HCT116 (cell line): ENCODE measurements at regions not wholly inside any gene's neighbourhood (a gene's known extent, or its start where the extent isn't known, plus 50 kb on each side); places are given as distances from the start of the nearest gene placed in this dataset.

Experiments used
- ATAC-seq: fragments of 200-7000 bp; cut with Tn5 transposase; 2 replicates; pipeline ENCODE4 v1.9.1; 2020; ENCODE audit warnings: mild to moderate bottlenecking, moderate library complexity
- BruUV-seq: library from RNA; stranded (reverse); fragments of 400-500 nt; replicated peaks from 2 replicates; lab custom pipeline; 2021; lab: Mats Ljungman, UMichigan
- CTCF ChIA-PET: fragments of 300-600 bp; sonication (Branson Sonifier 250); formaldehyde crosslinking; loops from one replicate; lab custom pipeline; 2021; ENCODE audit warnings: antibody characterized with exemption; lab: Charles Lee
- POLR2A ChIA-PET: fragments of 300-600, 350-600 bp; sonication (Branson Sonifier 250); formaldehyde crosslinking; loops from one replicate; lab custom pipeline; 2021; ENCODE audit warnings: antibody characterized with exemption; lab: Charles Lee
- RAD21 ChIA-PET, 2 experiments: fragments of 300-600 bp; sonication (Branson Sonifier 250); formaldehyde crosslinking; loops; one replicate each; lab custom pipeline; 2023; ENCODE audit warnings: low total read pairs in 2 of 2; ENCODE audit not compliant: uncharacterized antibody in 2 of 2, unreplicated experiment in 2 of 2, low non-redundant PET in 1 of 2; lab: Charles Lee
- DNase-seq: peaks from one replicate; pipeline ENCODE4 v3.0.0-alpha.2; 2010; ENCODE audit warnings: low read depth, low spot score
- H2AFZ ChIP-seq: fragments of 200-600 bp; shearing (Covaris generic), sonication (generic); 2 replicates; pipeline ENCODE4 v1.6.1; 2017; ENCODE audit warnings: low read depth, mixed run types, mixed read lengths, antibody characterized with exemption, low read length; ENCODE audit not compliant: poor library complexity, severe bottlenecking
- H3K27ac ChIP-seq: 2 replicates; pipeline ENCODE4 v1.5.1; 2012; ENCODE audit warnings: low read depth, low read length
- H3K27me3 ChIP-seq: fragments of 200-600 bp; sonication (generic); 2 replicates; pipeline ENCODE4 v1.6.1; 2016; ENCODE audit warnings: mixed run types, low read length, mixed read lengths; ENCODE audit not compliant: insufficient read depth
- H3K36me3 ChIP-seq, 2 experiments: fragments of 200-500 bp in 1 of 2; fragments of 200-600 bp in 1 of 2; sonication (Bioruptor generic) in 1 of 2; sonication (generic) in 1 of 2; 2 replicates each; pipeline versions ENCODE4 v1.5.1 to v1.6.1; 2014 to 2016; ENCODE audit warnings: low read length in 2 of 2, inconsistent platforms in 1 of 2, mixed read lengths in 1 of 2, mixed run types in 1 of 2; ENCODE audit not compliant: insufficient read depth in 2 of 2, control insufficient read depth in 1 of 2
- H3K4me1 ChIP-seq, 2 experiments: fragments of 200-600 bp in 1 of 2; sonication (generic) in 1 of 2; 2 replicates each; pipeline versions ENCODE4 v1.5.1 to v1.6.1; 2012 to 2017; ENCODE audit warnings: low read length in 2 of 2, inconsistent platforms in 1 of 2, mild to moderate bottlenecking in 1 of 2, mixed read lengths in 1 of 2, mixed run types in 1 of 2, moderate library complexity in 1 of 2; ENCODE audit not compliant: insufficient read depth in 2 of 2, control insufficient read depth in 1 of 2
- H3K4me2 ChIP-seq: fragments of 200-600 bp; sonication (generic); 2 replicates; pipeline ENCODE4 v1.6.1; 2017; ENCODE audit warnings: mixed run types, low read length, mixed read lengths
- H3K4me3 ChIP-seq, 2 experiments: fragments of 200-600 bp in 1 of 2; sonication (generic) in 1 of 2; replicated peaks in 1 of 2; 2 replicates each; pipeline ENCODE4 v1.5.1; 2011 to 2016; ENCODE audit warnings: low read length in 2 of 2, control low read depth in 1 of 2, low read depth in 1 of 2, mild to moderate bottlenecking in 1 of 2, mixed read lengths in 1 of 2, mixed run types in 1 of 2
- H3K79me2 ChIP-seq: fragments of 200-600 bp; sonication (generic); 2 replicates; pipeline ENCODE4 v1.6.1; 2017; ENCODE audit warnings: mild to moderate bottlenecking, mixed run types, low read length, moderate library complexity, mixed read lengths; ENCODE audit not compliant: insufficient read depth
- H3K9ac ChIP-seq: fragments of 200-600 bp; sonication (generic); 2 replicates; pipeline ENCODE4 v1.6.1; 2016; ENCODE audit warnings: low read length, mixed read lengths
- H3K9me2 ChIP-seq: fragments of 200-600 bp; sonication (generic), shearing (Covaris generic); 2 replicates; pipeline ENCODE4 v1.6.1; 2017; ENCODE audit warnings: mixed run types, mild to moderate bottlenecking, moderate library complexity; ENCODE audit not compliant: insufficient read depth
- H3K9me3 ChIP-seq, 2 experiments: fragments of 200-500 bp in 1 of 2; fragments of 200-600 bp in 1 of 2; sonication (Bioruptor generic) in 1 of 2; sonication (generic) in 1 of 2; 2 replicates each; pipeline ENCODE4 v1.6.1; 2014 to 2017; ENCODE audit warnings: low read length in 2 of 2, mixed read lengths in 2 of 2, inconsistent platforms in 1 of 2, low read depth in 1 of 2, mild to moderate bottlenecking in 1 of 2, mixed run types in 1 of 2, moderate library complexity in 1 of 2; ENCODE audit not compliant: control insufficient read depth in 1 of 2, insufficient read depth in 1 of 2
- H4K20me1 ChIP-seq: fragments of 200-600 bp; sonication (generic), shearing (Covaris generic); 2 replicates; pipeline ENCODE4 v1.6.1; 2017; ENCODE audit warnings: mixed run types, mild to moderate bottlenecking, moderate library complexity; ENCODE audit not compliant: insufficient read depth
- EGR1 ChIP-seq: IDR thresholded peaks from 2 replicates; pipeline ENCODE4 v1.6.1; 2012; ENCODE audit warnings: low read depth
- ELF1 ChIP-seq: IDR thresholded peaks from 2 replicates; pipeline ENCODE4 v1.6.1; 2012; ENCODE audit warnings: low read depth, borderline replicate concordance
- EZH2phosphoT487 ChIP-seq: fragments of 200-600 bp; IDR thresholded peaks from 2 replicates; pipeline ENCODE4 v1.6.1; 2018; ENCODE audit warnings: antibody characterized with exemption, borderline replicate concordance
- JUND ChIP-seq: IDR thresholded peaks from 2 replicates; pipeline ENCODE4 v1.6.1; 2012
- POLR2AphosphoS5 ChIP-seq: IDR thresholded peaks from 2 replicates; pipeline ENCODE4 v1.6.1; 2011; ENCODE audit warnings: mild to moderate bottlenecking, low read depth, low read length, moderate library complexity
- RAD21 ChIP-seq: IDR thresholded peaks from 2 replicates; pipeline ENCODE4 v1.6.1; 2012; ENCODE audit warnings: low read depth, mild to moderate bottlenecking
- SIN3A ChIP-seq: IDR thresholded peaks from 2 replicates; pipeline ENCODE4 v1.6.1; 2012; ENCODE audit warnings: low read depth
- TCF7L2 ChIP-seq: IDR thresholded peaks from 2 replicates; pipeline ENCODE4 v1.7.0; 2011; ENCODE audit warnings: borderline replicate concordance, inconsistent platforms; ENCODE audit not compliant: insufficient read depth, insufficient read length; ENCODE audit errors: extremely low read depth
- YY1 ChIP-seq: IDR thresholded peaks from 2 replicates; pipeline ENCODE4 v1.6.1; 2011; ENCODE audit warnings: low read length, low read depth, moderate library complexity, mild to moderate bottlenecking; ENCODE audit not compliant: insufficient replicate concordance; ENCODE audit errors: extremely low read depth
- ZFX ChIP-seq: fragments of 450-650 bp; IDR thresholded peaks from 2 replicates; pipeline ENCODE4 v1.6.1; 2017
- intact Hi-C: fragments of 100-400 bp; cut with micrococcal nuclease; formaldehyde crosslinking; loops from 2 replicates; pipeline ENCODE4 v1.10.0; 2022
- TF ChIP-seq, protein P1 (sequence below): IDR thresholded peaks from 2 replicates; pipeline ENCODE4 v1.6.1; 2012; ENCODE audit warnings: low read depth

GRCh38 chr2:118473846-118474540 is 373.5 kb downstream of the EN1 start:
- ATAC-seq, result no peak
- H3K9me3 ChIP-seq, result no peaks in the 10 kb centered on the region
- no peak overlapping the region for H2AFZ ChIP-seq
- TF ChIP-seq EGR1 (no peak), RAD21 (no peak), POLR2AphosphoS5 (no peak), ELF1 (no peak)
- RAD21 ChIA-PET, result no interaction called here
- no peaks in the 10 kb centered on the region for H3K9me2 ChIP-seq
- no peak overlapping the region for H3K9ac ChIP-seq
- CTCF ChIA-PET, result no interaction called here
- no TSS peak for BruUV-seq
- no peaks in the 10 kb centered on the region for H3K36me3 ChIP-seq
- H3K4me1 ChIP-seq, result no peaks in the 10 kb centered on the region
- H3K4me2 ChIP-seq, result no peak overlapping the region
- POLR2A ChIA-PET, result no interaction called here
- DNase-seq, result no peak
- H3K27ac ChIP-seq, result no peak overlapping the region
- intact Hi-C loops, result no loop called here
- peaks cover 4% of the 10 kb centered on the region; the same call in 1 of the 2 replicates for H3K27me3 ChIP-seq
- no peaks in the 10 kb centered on the region for H4K20me1 ChIP-seq
- H3K79me2 ChIP-seq, result no peaks in the 10 kb centered on the region
- no peak overlapping the region for H3K4me3 ChIP-seq

DNA sequence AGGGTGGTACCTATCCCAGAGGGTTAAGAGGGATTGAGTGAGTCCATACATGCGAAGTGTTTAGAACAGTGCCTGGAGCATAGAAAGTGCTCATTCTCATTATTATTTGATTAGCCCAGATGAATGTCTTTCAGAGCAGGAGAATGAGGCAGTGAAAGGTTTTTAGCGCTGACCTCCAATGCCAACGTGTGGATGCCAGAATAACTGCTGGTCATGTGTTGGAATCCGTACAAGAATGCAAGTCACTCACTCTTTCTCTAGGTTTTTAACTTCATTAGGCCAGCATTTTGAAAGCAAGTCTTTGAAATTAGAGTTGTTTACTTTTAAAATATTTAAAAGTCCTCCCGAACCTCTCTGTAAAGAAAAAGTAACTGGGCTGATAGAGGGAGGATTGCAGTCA is 374.2 kb downstream of the EN1 start:
- Histone ChIP-seq H3K4me1 (no peaks in the 10 kb centered on the region), H3K79me2 (no peaks in the 10 kb centered on the region), H3K27ac (no peak overlapping the region), H3K4me2 (no peak overlapping the region)
- intact Hi-C loops, result no loop called here
- BruUV-seq, result no TSS peak
- TF ChIP-seq, protein P1, sequence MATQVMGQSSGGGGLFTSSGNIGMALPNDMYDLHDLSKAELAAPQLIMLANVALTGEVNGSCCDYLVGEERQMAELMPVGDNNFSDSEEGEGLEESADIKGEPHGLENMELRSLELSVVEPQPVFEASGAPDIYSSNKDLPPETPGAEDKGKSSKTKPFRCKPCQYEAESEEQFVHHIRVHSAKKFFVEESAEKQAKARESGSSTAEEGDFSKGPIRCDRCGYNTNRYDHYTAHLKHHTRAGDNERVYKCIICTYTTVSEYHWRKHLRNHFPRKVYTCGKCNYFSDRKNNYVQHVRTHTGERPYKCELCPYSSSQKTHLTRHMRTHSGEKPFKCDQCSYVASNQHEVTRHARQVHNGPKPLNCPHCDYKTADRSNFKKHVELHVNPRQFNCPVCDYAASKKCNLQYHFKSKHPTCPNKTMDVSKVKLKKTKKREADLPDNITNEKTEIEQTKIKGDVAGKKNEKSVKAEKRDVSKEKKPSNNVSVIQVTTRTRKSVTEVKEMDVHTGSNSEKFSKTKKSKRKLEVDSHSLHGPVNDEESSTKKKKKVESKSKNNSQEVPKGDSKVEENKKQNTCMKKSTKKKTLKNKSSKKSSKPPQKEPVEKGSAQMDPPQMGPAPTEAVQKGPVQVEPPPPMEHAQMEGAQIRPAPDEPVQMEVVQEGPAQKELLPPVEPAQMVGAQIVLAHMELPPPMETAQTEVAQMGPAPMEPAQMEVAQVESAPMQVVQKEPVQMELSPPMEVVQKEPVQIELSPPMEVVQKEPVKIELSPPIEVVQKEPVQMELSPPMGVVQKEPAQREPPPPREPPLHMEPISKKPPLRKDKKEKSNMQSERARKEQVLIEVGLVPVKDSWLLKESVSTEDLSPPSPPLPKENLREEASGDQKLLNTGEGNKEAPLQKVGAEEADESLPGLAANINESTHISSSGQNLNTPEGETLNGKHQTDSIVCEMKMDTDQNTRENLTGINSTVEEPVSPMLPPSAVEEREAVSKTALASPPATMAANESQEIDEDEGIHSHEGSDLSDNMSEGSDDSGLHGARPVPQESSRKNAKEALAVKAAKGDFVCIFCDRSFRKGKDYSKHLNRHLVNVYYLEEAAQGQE, result no peak
- no peak for TF ChIP-seq EZH2phosphoT487
- TF ChIP-seq JUND, result no peak
- TF ChIP-seq SIN3A, result no peak
- TF ChIP-seq YY1, result no peak
- no peak for TF ChIP-seq TCF7L2
- TF ChIP-seq ZFX, result no peak
- TF ChIP-seq, all 23 proteins: peak for 0
- DNase-seq, result no peak
- Histone ChIP-seq H3K9me3 (no peaks in the 10 kb centered on the region), H3K9me2 (no peaks in the 10 kb centered on the region), H3K36me3 (no peaks in the 10 kb centered on the region), H3K27me3 (peaks cover 6% of the 10 kb centered on the region; the same call in 1 of the 2 replicates), H4K20me1 (no peaks in the 10 kb centered on the region), H2AFZ (no peak overlapping the region), H3K4me3 (no peak overlapping the region), H3K9ac (no peak overlapping the region)
- ATAC-seq, result no peak
- ChIA-PET CTCF (no interaction called here), POLR2A (no interaction called here), RAD21 (no interaction called here)
